ENCODE measurements at regions not wholly inside any gene's neighbourhood (a gene's known extent, or its start where the extent isn't known, plus 50 kb on each side); places are given as distances from the start of the nearest gene placed in this dataset.

DNA sequence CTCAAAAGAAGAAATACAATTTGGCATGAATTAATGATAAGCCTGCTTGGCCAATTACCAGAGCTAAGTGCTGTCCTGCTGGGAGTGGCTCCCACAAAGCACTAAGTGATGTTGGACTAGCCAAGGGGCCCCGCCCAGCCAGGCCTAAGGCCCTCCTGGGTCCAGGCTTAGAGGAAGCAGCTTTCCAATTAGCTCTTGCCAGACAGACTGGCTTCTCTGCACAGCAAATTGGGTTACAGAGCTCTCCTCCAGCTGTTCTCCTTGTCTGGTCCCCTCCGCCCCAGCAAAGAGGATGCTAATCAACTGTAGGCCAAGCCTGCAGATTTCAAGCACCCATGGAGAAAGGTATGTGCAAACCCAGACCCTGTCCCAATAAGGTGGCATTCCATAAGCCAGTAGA is 151.9 kb downstream of the DMRTA2 start:
- TF ChIP-seq SP1 (IDR thresholded peaks at IDR 0.05; ENCODE audit: low read depth, low read length) (no peak), SUZ12 (IDR thresholded peaks at IDR 0.05; ENCODE audit: unreplicated experiment) (no peak), CTCF (IDR thresholded peaks at IDR 0.05 in 2 of 3, conservative IDR thresholded peaks at IDR 0.05 in 1 of 3; ENCODE audit: control insufficient read depth in 2 of 3, extremely low read depth in 1 of 3, insufficient read depth in 1 of 3, low read depth in 3 of 3, low read length in 3 of 3) (no peak), REST (IDR thresholded peaks at IDR 0.05; ENCODE audit: low read depth, low read length) (no peak), TARDBP (IDR thresholded peaks at IDR 0.05; ENCODE audit: borderline replicate concordance) (no peak), NRF1 (conservative IDR thresholded peaks at IDR 0.05; ENCODE audit: low read depth, low read length) (no peak), HCFC1 (IDR thresholded peaks at IDR 0.05; ENCODE audit: low read length) (no peak), SMC3 (IDR thresholded peaks at IDR 0.05; ENCODE audit: borderline replicate concordance, low read length) (no peak), BRCA1 (IDR thresholded peaks at IDR 0.05; ENCODE audit: low read depth, low read length) (no peak)

All from GM12878 (cell line).